Right atrium auricular region (tissue), 2 donors: ENCODE measurements at regions not wholly inside any gene's neighbourhood (a gene's known extent, or its start where the extent isn't known, plus 50 kb on each side); places are given as distances from the start of the nearest gene placed in this dataset.

Experiments
- DNase-seq: peaks from one replicate; pipeline ENCODE4 v3.0.0-alpha.2; 2019; ENCODE audit warnings: low spot score
- H3K27ac ChIP-seq, 2 donors: fragments of 200-600 bp; sonication (generic); 1 replicate in 1 of 2; 2 replicates in 1 of 2; pipeline ENCODE4 v1.5.1; 2016 to 2019
- H3K27me3 ChIP-seq, 2 donors: fragments of 200-600 bp; sonication (generic); one replicate each; pipeline versions ENCODE4 v1.5.1 to v1.6.0; 2017 to 2019
- H3K36me3 ChIP-seq: fragments of 200-600 bp; sonication (generic); one replicate; pipeline ENCODE4 v1.5.1; 2016
- H3K4me1 ChIP-seq, 2 donors: fragments of 200-600 bp; sonication (generic); one replicate each; pipeline versions ENCODE4 v1.5.1 to v1.6.0; 2017 to 2019
- H3K4me3 ChIP-seq, 2 donors: fragments of 200-600 bp; sonication (generic); 1 replicate in 1 of 2; 2 replicates in 1 of 2; pipeline ENCODE4 v1.5.1; 2017 to 2019; ENCODE audit warnings: mild to moderate bottlenecking in 1 of 2, moderate library complexity in 1 of 2
- H3K9me3 ChIP-seq, 2 donors: fragments of 200-600 bp; sonication (generic); one replicate each; pipeline ENCODE4 v1.5.1; 2019
- TF ChIP-seq, protein P1 (sequence below), 2 donors: fragments of 200-600 bp; sonication (generic); IDR thresholded peaks; one replicate each; pipeline ENCODE4 v1.5.1; 2019; ENCODE audit warnings: antibody characterized with exemption in 2 of 2

DNA sequence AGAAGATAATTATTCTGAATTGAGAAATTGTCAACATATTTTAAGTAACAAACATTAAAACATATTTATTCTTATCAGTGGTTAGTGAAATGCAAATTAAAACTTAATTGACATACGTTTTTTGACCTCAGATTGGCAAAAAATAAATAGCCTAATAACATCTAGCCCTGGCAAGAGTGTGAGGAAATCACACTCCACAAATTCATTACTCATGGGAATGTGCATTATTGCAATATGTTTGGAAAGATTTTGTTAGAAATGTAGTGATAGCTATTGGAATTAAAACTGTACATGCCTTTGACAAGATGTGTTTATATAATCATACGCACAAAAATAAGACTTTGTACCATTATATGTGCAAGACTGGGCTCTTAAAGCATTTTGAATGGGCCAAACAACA, 168.6 kb downstream of the KITLG start:
- Histone ChIP-seq H3K4me3 (no peak overlapping the region), H3K9me3 (no peaks in the 10 kb centered on the region), H3K4me1 (no peaks in the 10 kb centered on the region), H3K27ac (no peak overlapping the region), H3K27me3 (no peaks in the 10 kb centered on the region), H3K36me3 (no peaks in the 10 kb centered on the region)
- TF ChIP-seq, protein P1, sequence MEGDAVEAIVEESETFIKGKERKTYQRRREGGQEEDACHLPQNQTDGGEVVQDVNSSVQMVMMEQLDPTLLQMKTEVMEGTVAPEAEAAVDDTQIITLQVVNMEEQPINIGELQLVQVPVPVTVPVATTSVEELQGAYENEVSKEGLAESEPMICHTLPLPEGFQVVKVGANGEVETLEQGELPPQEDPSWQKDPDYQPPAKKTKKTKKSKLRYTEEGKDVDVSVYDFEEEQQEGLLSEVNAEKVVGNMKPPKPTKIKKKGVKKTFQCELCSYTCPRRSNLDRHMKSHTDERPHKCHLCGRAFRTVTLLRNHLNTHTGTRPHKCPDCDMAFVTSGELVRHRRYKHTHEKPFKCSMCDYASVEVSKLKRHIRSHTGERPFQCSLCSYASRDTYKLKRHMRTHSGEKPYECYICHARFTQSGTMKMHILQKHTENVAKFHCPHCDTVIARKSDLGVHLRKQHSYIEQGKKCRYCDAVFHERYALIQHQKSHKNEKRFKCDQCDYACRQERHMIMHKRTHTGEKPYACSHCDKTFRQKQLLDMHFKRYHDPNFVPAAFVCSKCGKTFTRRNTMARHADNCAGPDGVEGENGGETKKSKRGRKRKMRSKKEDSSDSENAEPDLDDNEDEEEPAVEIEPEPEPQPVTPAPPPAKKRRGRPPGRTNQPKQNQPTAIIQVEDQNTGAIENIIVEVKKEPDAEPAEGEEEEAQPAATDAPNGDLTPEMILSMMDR (IDR thresholded peaks at IDR 0.05), result no peak
- DNase-seq, result no peak

DNA sequence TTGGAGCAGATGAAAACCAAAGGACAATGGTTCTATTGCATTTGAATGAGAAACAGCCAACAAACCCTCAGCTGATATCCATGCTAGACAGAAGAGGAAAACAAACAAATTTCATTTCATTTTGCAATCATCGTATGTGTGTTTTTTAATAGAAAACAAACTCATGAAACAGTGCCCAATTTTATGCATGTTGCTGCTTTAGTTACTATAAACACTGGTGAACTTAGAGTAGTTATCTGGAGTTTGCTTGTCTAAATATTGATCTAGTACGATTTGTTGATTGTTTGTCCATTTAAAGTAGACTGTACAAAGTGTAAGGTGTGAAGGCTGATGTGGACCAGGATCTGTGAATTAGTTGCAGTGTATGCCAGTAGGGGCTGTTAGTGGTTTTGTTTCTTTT, 166.6 kb downstream of the KITLG start:
- Histone ChIP-seq H3K4me3 (no peak overlapping the region), H3K27ac (no peak overlapping the region), H3K27me3 (no peaks in the 10 kb centered on the region), H3K4me1 (no peaks in the 10 kb centered on the region), H3K9me3 (no peaks in the 10 kb centered on the region), H3K36me3 (no peaks in the 10 kb centered on the region)
- TF ChIP-seq, protein P1 (IDR thresholded peaks at IDR 0.05), result no peak
- no peak for DNase-seq

DNA sequence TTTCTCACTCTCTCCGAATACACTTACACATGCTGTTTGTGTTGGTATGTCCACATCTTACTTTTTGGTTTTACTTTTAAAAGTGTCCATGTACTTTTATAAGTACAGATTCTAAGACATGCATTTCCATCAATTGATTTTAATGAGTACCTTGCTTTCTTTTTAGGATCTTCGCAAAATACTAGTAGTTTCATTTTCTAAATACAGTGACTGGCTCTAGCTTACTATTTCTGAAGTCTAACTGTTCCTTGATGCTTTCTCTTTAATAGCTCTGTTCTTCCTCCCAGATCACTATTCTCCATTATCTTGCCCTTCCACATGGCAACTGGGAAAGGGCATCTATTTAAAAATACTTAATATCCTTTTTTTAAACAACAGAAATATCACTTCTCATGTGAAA, 164.1 kb downstream of the KITLG start:
- Histone ChIP-seq H3K36me3 (no peaks in the 10 kb centered on the region), H3K9me3 (no peaks in the 10 kb centered on the region), H3K4me1 (no peaks in the 10 kb centered on the region), H3K27me3 (no peaks in the 10 kb centered on the region), H3K27ac (no peak overlapping the region), H3K4me3 (no peak overlapping the region)
- TF ChIP-seq, protein P1 (IDR thresholded peaks at IDR 0.05), result no peak
- DNase-seq, result no peak

DNA sequence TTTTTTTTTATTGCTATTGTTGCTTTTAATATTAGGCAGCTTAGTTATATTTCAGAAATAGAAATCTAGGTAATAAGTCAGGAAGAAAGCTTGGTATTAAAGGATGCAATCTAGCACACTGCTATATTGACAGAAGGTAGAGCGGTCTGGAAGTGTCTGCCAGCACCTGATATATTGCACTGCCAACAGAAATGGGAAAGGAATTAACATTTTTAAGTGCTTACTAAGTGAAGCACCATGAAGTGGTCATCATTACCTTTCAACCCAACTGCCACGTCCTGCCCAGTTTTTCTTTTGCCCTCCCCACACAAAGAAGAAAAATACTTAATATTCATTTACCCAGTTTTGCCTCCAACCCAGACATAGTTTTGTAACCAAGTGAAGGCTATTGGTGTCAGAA, 163.5 kb downstream of the KITLG start:
- H3K36me3 ChIP-seq, result no peaks in the 10 kb centered on the region
- no peak for DNase-seq
- TF ChIP-seq, protein P1 (IDR thresholded peaks at IDR 0.05), result no peak
- H3K4me3 ChIP-seq, result no peak overlapping the region
- H3K27ac ChIP-seq, result no peak overlapping the region
- no peaks in the 10 kb centered on the region for H3K9me3 ChIP-seq
- H3K27me3 ChIP-seq, result no peaks in the 10 kb centered on the region
- H3K4me1 ChIP-seq, result no peaks in the 10 kb centered on the region

DNA sequence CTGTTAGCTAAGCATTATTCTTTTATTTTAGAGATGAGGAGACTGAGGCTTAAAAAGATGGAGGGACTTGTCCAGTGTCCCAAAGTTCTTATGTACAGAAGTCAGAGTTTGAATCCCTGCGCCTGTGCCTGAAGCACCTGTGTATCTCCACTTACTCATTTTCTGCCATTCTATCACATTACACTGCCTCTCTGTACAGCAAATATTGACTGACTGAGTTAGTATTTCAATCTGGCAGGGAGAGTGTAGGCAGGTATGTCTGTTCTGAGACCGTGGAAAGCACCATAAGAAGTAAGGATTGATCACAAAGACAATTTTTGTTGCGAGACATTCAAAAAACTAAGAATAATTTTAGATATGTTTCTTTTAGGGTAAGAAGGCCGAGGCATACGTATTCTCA, 162.7 kb downstream of the KITLG start:
- no peaks in the 10 kb centered on the region for H3K36me3 ChIP-seq
- no peak overlapping the region for H3K4me3 ChIP-seq
- H3K4me1 ChIP-seq, result no peaks in the 10 kb centered on the region
- H3K9me3 ChIP-seq, result no peaks in the 10 kb centered on the region
- H3K27ac ChIP-seq, result no peak overlapping the region
- TF ChIP-seq, protein P1 (IDR thresholded peaks at IDR 0.05), result no peak
- no peaks in the 10 kb centered on the region for H3K27me3 ChIP-seq
- DNase-seq, result no peak

DNA sequence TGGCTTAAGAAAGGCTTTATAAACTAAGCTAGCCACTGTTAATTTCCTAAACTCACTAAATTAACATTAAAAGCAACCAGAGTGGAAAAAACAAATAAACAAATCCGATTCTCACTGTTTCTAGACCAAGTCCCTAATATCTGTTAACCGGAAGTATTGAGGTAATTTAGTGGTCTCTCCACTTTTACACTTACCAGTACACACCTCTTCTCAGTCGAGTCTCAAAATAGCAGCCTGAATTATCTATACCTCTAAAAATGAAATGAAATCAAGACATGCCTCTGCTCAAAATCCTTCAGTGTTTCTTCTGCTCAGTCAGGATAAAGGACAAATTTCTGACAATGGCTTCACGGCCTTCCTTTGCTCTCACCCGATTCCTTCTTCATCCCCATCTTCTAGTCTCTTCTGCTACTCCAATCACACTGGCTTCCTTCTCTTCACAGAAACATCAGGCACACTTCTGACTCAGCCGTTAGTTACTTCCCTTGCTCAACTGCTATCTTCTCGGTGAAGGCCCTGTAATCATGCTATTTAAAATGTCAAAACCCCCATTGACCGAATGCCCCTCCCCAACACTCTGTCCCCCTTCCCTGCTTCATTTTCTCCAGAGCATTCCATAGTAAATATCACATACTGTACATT, 161.3 kb downstream of the KITLG start:
- H3K27ac ChIP-seq, result no peak overlapping the region
- H3K4me1 ChIP-seq, result no peaks in the 10 kb centered on the region
- DNase-seq, result no peak
- TF ChIP-seq, protein P1 (IDR thresholded peaks at IDR 0.05), result no peak
- H3K27me3 ChIP-seq, result no peaks in the 10 kb centered on the region
- H3K9me3 ChIP-seq, result no peaks in the 10 kb centered on the region
- no peak overlapping the region for H3K4me3 ChIP-seq
- H3K36me3 ChIP-seq, result no peaks in the 10 kb centered on the region
